SK-N-SH (cell line): ENCODE measurements at regions not wholly inside any gene's neighbourhood (a gene's known extent, or its start where the extent isn't known, plus 50 kb on each side); places are given as distances from the start of the nearest gene placed in this dataset.

Experiments used
- CTCF ChIP-seq: fragments of 200-600 bp; sonication (generic); IDR thresholded peaks from 2 replicates; pipeline ENCODE4 v1.6.1; 2017; ENCODE audit warnings: antibody characterized with exemption, mild to moderate bottlenecking, moderate library complexity
- EP300 ChIP-seq, 2 experiments: IDR thresholded peaks; 2 replicates each; pipeline versions ENCODE4 v1.4.0 to v1.6.1; 2012; ENCODE audit warnings: borderline replicate concordance in 1 of 2, low read depth in 1 of 2, low read length in 1 of 2
- GABPA ChIP-seq: IDR thresholded peaks from 2 replicates; pipeline ENCODE4 v1.4.0; 2012; ENCODE audit warnings: low read depth, mild to moderate bottlenecking
- MAX ChIP-seq: IDR thresholded peaks from 2 replicates; pipeline ENCODE4 v1.4.0; 2012; ENCODE audit warnings: low read depth
- RAD21 ChIP-seq: IDR thresholded peaks from 2 replicates; pipeline ENCODE4 v1.6.1; 2012; ENCODE audit warnings: mild to moderate bottlenecking, low read length
- SIN3A ChIP-seq: IDR thresholded peaks from 2 replicates; pipeline ENCODE4 v1.6.1; 2012; ENCODE audit warnings: low read depth, mild to moderate bottlenecking, low read length, moderate library complexity, borderline replicate concordance

GRCh38 chr12:102316723-102317122 lies 119.1 kb upstream of the PMCH start:
- TF ChIP-seq CTCF (no peak), GABPA (no peak), EP300 (IDR thresholded peaks at IDR 0.05; ENCODE audit: borderline replicate concordance in 1 of 2, low read depth in 1 of 2, low read length in 1 of 2) (no peak), RAD21 (no peak), MAX (no peak), SIN3A (no peak)
